C4-2B (cell line): ENCODE measurements at regions not wholly inside any gene's neighbourhood (a gene's known extent, or its start where the extent isn't known, plus 50 kb on each side); places are given as distances from the start of the nearest gene placed in this dataset.

ENCODE experiments used
- H3K27ac ChIP-seq: fragments of 450-650 bp; 2 replicates; pipeline ENCODE4 v1.5.1; 2017
- CTCF ChIP-seq: fragments of 450-650 bp; conservative IDR thresholded peaks from 2 replicates; pipeline ENCODE4 v1.5.1; 2017; ENCODE audit warnings: mild to moderate bottlenecking
- ZFX ChIP-seq: fragments of 450-650 bp; IDR thresholded peaks from 2 replicates; pipeline ENCODE4 v1.6.1; 2017

GRCh38 chr13:44195245-44195644 lies 178.4 kb upstream of the SERP2 start:
- no peak for TF ChIP-seq ZFX
- no peak for TF ChIP-seq CTCF
- H3K27ac ChIP-seq: no peak overlapping the region

GRCh38 chr13:44196196-44196751 lies 177.3 kb upstream of the SERP2 start:
- H3K27ac ChIP-seq: no peak overlapping the region
- no peak for TF ChIP-seq ZFX
- TF ChIP-seq CTCF: no peak

- no peak for TF ChIP-seq CTCF
- TF ChIP-seq ZFX: no peak
- H3K27ac ChIP-seq: no peak overlapping the region
These were observed 175.5 kb upstream of the SERP2 start for GRCh38 chr13:44197791-44198770.

GRCh38 chr13:44198826-44199225 lies 174.8 kb upstream of the SERP2 start:
- no peak for TF ChIP-seq CTCF
- TF ChIP-seq ZFX: no peak
- no peak overlapping the region for H3K27ac ChIP-seq

- TF ChIP-seq ZFX: no peak
- TF ChIP-seq CTCF: no peak
- no peak overlapping the region for H3K27ac ChIP-seq
These were observed 173.9 kb upstream of the SERP2 start for GRCh38 chr13:44199627-44200207.

GRCh38 chr13:44206434-44206833 lies 167.2 kb upstream of the SERP2 start:
- no peak overlapping the region for H3K27ac ChIP-seq
- TF ChIP-seq CTCF (no peak), ZFX (no peak)

GRCh38 chr13:44207476-44207875 lies 166.1 kb upstream of the SERP2 start:
- no peak overlapping the region for H3K27ac ChIP-seq
- TF ChIP-seq ZFX (no peak), CTCF (no peak)
